ENCODE measurements at regions not wholly inside any gene's neighbourhood (a gene's known extent, or its start where the extent isn't known, plus 50 kb on each side); places are given as distances from the start of the nearest gene placed in this dataset.
A peak's percentile ranks its signal among the peaks of the same experiment; 100 is the strongest.

DNA sequence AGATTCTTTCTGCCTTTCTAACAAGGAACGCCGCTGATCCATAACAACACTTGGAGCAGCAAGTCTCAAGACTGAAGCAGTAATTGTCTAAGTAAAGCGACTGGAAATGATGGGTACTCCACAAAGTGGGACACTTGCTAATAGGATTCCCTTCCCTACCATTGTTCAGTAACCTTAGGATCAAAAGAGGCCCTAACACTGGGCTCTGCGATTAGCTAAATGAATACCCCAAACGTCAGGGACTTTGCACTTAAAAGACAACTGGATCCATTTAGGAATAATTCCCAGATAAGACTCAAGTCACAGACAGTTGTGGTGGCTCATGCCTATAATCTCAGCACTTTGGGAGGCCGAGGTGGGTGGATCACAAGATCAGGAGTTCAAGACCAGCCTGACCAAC, 221.9 kb upstream of the FGGY start:
- no peaks in the 10 kb centered on the region for H3K9me3 Mint-ChIP-seq (ENCODE audit: low read depth)
- H3K36me3 Mint-ChIP-seq (ENCODE audit: low read depth) = no peaks in the 10 kb centered on the region
- H3K4me3 Mint-ChIP-seq (ENCODE audit: unreplicated experiment) = no peak overlapping the region
- H3K27ac Mint-ChIP-seq (ENCODE audit: unreplicated experiment) = no peak overlapping the region
- TF ChIP-seq, protein P1, sequence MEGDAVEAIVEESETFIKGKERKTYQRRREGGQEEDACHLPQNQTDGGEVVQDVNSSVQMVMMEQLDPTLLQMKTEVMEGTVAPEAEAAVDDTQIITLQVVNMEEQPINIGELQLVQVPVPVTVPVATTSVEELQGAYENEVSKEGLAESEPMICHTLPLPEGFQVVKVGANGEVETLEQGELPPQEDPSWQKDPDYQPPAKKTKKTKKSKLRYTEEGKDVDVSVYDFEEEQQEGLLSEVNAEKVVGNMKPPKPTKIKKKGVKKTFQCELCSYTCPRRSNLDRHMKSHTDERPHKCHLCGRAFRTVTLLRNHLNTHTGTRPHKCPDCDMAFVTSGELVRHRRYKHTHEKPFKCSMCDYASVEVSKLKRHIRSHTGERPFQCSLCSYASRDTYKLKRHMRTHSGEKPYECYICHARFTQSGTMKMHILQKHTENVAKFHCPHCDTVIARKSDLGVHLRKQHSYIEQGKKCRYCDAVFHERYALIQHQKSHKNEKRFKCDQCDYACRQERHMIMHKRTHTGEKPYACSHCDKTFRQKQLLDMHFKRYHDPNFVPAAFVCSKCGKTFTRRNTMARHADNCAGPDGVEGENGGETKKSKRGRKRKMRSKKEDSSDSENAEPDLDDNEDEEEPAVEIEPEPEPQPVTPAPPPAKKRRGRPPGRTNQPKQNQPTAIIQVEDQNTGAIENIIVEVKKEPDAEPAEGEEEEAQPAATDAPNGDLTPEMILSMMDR (IDR thresholded peaks at IDR 0.05) = no peak
- H3K4me1 Mint-ChIP-seq (ENCODE audit: low read depth) = peaks cover 8% of the 10 kb centered on the region
- no peak for DNase-seq (ENCODE audit: low spot score)
- no peaks in the 10 kb centered on the region for H3K27me3 Mint-ChIP-seq (ENCODE audit: low read depth)

DNA sequence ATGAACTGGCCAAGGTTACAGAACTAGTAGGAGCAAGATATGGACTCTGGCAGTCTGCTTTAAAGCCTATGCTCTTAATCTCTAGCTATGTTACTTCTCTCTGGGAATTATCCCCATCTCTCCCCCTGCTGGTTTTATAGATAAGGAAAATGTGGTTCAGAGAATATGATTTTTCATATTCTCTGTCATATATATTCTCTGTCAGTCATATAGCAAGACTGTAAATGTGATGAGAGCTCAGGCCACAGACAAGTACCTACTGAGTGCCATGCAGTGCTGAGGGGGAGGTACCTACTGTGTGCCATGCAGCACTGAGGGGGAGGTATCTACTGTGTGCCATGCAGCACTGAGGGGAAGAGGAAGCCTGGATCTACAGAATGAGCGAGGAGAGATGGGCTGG, 220.3 kb upstream of the FGGY start:
- no peak for DNase-seq (ENCODE audit: low spot score)
- peaks cover 8% of the 10 kb centered on the region for H3K4me1 Mint-ChIP-seq (ENCODE audit: low read depth)
- TF ChIP-seq, protein P1 (IDR thresholded peaks at IDR 0.05) = peak; percentile 77
- H3K27me3 Mint-ChIP-seq (ENCODE audit: low read depth) = no peaks in the 10 kb centered on the region
- H3K4me3 Mint-ChIP-seq (ENCODE audit: unreplicated experiment) = no peak overlapping the region
- no peaks in the 10 kb centered on the region for H3K9me3 Mint-ChIP-seq (ENCODE audit: low read depth)
- no peak overlapping the region for H3K27ac Mint-ChIP-seq (ENCODE audit: unreplicated experiment)
- H3K36me3 Mint-ChIP-seq (ENCODE audit: low read depth) = no peaks in the 10 kb centered on the region

DNA sequence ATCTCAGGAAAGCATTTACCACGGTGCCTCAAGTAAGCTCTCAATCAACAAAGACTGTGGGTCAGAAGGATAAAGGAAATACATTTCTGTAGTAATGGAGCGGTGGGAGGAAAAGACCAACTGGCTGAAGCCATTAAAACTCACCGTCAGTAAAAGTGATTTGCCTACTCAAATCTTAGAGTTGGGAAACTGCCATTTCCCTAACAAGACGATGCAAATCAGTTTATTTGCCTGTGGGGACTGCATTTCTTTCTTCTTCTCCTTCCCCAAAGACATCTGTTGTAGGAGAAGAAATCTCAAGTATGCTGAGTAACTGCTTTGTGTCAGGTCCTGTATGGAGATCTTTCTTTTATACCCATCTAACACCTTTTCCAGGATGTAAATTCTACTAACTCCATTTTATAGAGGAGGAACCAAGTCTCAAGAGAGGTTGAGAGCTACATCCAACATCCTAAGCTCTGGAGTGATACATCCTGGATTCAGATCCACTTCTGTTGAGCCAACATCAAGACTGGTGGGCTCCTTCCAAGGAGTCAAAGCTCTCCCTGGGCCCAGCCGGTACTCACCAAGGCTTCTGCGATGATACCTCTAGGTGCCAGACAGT, 219.3 kb upstream of the FGGY start:
- peaks cover 4% of the 10 kb centered on the region for H3K4me1 Mint-ChIP-seq (ENCODE audit: low read depth)
- no peak overlapping the region for H3K27ac Mint-ChIP-seq (ENCODE audit: unreplicated experiment)
- no peaks in the 10 kb centered on the region for H3K36me3 Mint-ChIP-seq (ENCODE audit: low read depth)
- TF ChIP-seq, protein P1 (IDR thresholded peaks at IDR 0.05) = no peak
- H3K9me3 Mint-ChIP-seq (ENCODE audit: low read depth) = no peaks in the 10 kb centered on the region
- no peak overlapping the region for H3K4me3 Mint-ChIP-seq (ENCODE audit: unreplicated experiment)
- H3K27me3 Mint-ChIP-seq (ENCODE audit: low read depth) = no peaks in the 10 kb centered on the region
- no peak for DNase-seq (ENCODE audit: low spot score)

DNA sequence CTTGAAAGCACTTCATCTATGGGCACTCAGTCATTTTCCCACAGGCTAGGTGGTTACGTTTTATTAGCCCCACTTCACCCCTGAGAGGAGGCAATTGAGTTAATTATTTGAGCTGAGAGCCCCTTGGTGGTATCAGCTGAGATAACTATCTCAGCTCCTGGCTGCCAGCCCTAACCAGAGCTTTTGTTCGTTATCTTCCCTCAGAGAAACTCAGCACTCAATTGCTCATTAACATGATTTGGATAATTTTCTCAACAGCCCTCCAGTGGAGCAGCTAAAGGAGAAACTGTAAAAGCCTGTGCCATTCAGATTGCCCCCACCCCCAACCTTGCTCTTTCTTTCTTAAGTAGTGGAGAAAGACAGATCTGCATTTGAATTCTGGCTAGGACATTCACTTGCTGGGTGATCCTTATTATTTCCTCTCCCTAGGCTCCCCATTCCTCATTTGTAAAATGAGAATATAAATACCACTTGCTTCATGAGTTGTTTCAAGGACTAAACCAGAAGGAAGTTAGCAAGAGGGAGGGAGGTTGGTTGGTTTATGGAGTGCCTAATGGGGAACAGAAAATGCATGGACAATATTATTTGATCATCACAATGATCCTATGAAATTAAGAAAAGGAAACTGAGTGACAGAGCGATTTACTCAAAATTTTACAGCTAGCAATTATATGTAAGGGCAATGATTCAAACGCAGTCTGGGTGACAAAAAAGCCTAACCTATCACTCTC, 218.7 kb upstream of the FGGY start:
- Mint-ChIP-seq H3K27me3 (ENCODE audit: low read depth) (no peaks in the 10 kb centered on the region), H3K27ac (ENCODE audit: unreplicated experiment) (no peak overlapping the region), H3K36me3 (ENCODE audit: low read depth) (no peaks in the 10 kb centered on the region), H3K4me3 (ENCODE audit: unreplicated experiment) (no peak overlapping the region), H3K9me3 (ENCODE audit: low read depth) (no peaks in the 10 kb centered on the region), H3K4me1 (ENCODE audit: low read depth) (peaks cover 4% of the 10 kb centered on the region)
- DNase-seq (ENCODE audit: low spot score) = no peak
- TF ChIP-seq, protein P1 (IDR thresholded peaks at IDR 0.05) = no peak

DNA sequence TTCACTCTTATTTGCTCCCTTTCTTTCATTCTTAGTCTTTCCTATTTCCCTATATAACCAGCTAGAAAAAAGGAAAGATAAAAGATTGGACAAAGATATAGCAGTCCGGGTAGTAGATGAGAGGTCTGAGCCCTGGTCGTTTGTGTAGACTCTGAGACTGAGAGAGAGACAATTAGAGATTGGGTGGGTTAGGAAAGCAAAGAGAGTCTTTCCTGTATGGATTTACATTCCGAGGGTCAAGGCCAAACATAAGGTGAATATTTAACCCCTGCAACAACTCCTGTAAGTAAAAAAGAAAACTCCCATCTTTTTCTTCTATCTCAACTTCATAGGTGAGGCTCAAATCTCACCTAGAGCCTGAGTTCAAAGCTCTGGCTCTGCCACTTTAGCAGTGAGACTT, 218.0 kb upstream of the FGGY start:
- H3K27ac Mint-ChIP-seq (ENCODE audit: unreplicated experiment) = no peak overlapping the region
- H3K4me1 Mint-ChIP-seq (ENCODE audit: low read depth) = peaks cover 4% of the 10 kb centered on the region
- no peak for DNase-seq (ENCODE audit: low spot score)
- H3K36me3 Mint-ChIP-seq (ENCODE audit: low read depth) = no peaks in the 10 kb centered on the region
- TF ChIP-seq, protein P1 (IDR thresholded peaks at IDR 0.05) = no peak
- no peaks in the 10 kb centered on the region for H3K9me3 Mint-ChIP-seq (ENCODE audit: low read depth)
- no peak overlapping the region for H3K4me3 Mint-ChIP-seq (ENCODE audit: unreplicated experiment)
- no peaks in the 10 kb centered on the region for H3K27me3 Mint-ChIP-seq (ENCODE audit: low read depth)
